G401 (cell line): ENCODE measurements at regions not wholly inside any gene's neighbourhood (a gene's known extent, or its start where the extent isn't known, plus 50 kb on each side); places are given as distances from the start of the nearest gene placed in this dataset.

ENCODE experiments used
- DNase-seq: peaks from one replicate; pipeline ENCODE4 v3.0.0-alpha.2; 2015; ENCODE audit warnings: low spot score
- in situ Hi-C: cut with HindIII; loops from 2 replicates; pipeline ENCODE4 v1.10.0; 2016; ENCODE audit warnings: low sequenced_read_pairs, mixed read lengths

DNA sequence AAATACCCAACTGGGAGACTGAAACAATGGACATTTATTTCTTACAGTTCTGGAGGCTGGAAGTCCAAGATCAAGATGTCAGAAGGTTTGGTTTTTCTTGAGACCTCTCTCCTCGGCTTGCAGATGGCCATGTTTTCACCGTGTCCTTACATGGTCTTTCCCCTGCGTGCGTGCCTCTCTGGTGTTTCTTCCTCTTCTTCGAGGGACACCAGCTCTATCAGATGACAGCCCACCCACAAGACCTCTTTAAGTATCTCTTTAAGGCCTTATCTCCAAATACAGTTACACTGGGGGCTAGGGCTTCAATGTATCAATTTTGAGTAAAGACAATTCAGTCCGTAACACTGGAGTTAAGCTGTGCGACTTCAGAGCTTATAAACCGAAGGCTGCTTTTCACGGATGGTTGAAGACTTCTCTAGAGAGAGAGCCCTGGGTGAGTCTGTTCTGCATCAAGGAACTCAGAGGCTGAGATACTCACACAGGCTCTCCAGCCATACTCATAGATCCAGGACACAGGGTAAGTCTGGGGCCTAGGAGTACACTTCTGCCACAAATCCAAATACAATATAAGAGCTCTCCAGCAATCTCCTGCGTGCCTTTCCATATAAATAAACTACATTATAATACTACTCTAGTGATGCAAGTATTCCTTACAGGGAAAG is 339.9 kb upstream of the PKDCC start:
- DNase-seq, result no peak
- in situ Hi-C loops, result no loop called here

DNA sequence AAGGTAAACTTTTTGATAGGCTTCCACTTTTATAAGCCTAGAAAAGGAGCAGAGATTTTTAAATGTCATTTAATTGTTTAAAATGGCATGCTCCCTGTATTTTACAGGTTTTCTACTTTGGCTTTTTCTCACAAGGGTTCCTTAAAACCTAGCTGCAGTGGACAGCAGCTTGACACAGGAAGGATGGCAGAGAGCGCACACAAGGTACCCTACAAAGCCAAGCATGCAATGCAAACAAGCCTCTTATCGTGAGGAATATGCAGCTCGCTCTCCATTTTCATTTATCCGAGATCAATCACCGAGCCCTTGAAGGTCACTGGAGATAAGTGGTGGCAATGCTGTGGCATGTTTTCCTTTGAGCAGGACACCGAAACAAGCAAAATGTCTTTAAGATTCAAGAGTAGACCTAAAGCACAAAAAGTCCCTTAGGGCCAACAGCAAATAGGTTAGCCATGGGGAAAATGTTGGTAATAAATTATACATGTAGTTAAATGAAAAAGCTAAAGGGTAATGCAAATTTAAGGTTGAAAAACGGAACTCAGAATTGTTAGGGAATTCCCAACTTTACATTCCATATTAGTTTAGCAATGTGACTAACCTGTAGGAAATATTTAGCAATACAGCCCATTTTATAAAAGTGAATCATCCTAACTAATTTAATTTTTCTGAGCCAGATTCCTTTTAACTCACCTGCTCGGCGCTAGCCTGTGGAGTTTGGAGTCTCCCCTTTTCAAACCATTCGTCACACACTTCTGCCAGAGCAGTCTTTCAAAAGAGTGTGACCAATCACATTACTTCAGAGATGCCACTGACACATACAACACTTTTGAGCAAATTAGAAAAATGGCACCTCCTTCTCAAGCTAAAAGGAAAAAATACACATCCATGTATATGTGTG is 337.9 kb upstream of the PKDCC start:
- in situ Hi-C loops, result no loop called here
- DNase-seq, result no peak

DNA sequence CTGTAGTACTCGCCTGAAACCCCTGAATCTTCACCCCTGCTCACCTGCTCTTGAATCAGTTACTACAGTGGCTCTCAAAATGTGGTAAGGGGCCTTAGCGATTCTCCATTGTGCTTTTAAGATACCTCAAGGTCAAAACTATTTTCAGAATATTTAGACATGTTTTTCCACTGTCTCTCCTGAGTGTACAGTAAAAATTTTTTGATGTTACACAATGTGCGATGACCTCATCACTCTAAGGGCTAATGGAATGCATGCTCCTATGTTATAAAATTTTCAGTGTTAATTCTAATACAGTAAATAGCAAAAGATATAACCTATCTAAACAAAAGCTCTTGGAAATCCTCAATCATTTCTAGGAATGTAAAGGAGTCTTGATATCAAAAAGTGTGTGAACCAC is 336.9 kb upstream of the PKDCC start:
- in situ Hi-C loops, result no loop called here
- DNase-seq, result no peak

DNA sequence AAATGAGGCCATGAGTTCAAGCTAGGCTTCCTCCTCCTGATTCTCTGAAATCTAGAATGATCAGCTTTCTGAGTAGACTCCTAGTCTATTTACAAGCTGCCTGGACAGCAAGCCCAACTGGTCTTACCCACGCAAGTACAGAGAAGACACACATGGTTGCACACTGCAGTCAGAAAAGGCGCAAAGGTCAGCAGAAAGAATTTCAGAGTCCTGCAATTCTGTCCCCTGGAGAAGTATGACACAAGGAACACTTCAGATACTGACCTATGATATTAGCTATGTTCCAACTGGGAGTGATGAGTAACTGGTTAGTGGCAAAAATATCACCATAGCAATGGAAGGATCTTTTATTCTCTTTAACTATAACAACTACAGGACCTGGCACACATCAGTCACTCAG is 336.1 kb upstream of the PKDCC start:
- in situ Hi-C loops, result no loop called here
- no peak for DNase-seq

DNA sequence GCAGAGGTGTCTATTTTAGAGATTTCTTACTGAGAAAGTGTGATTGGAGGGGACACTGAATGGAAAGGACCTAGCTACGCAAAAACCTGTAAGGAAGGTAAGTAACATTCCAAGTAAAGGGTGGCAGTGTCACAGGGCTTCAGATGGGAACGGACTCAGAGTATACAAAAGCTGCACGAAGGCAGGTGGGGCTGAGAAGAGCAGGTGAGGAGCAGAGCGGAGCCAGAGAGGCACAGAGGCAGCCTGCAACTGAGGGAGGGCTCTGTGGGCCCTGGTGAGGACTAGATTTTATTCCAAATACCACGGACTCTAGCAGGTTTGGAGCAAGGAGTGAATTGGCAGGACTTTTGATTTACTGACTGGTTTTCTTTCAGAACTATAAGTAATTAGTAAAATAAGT is 331.3 kb upstream of the PKDCC start:
- in situ Hi-C loops, result no loop called here
- DNase-seq, result no peak

DNA sequence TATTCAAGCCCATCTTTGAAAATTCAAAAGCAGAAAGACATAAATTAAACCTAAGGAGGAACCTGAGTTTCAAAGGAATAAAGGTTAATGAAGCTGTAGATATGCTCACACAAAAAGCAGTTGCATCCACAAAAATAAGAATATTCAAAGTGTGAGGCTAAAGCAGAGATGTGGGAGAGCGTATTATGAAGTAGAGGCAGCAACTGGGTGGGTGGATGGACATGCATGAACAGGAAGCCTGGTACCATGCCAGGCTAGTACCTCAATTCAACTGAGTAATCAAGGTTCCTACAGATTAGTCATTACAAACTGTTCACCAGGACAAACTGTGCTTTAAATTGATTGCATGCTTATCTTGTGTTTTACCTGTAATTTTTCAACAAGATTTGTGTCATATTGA is 330.0 kb upstream of the PKDCC start:
- no peak for DNase-seq
- in situ Hi-C loops, result no loop called here

- no peak for DNase-seq
- in situ Hi-C loops, result no loop called here
Observed at GRCh38 chr2:41718705-41719104, 329.1 kb upstream of the PKDCC start.

- DNase-seq, result no peak
- in situ Hi-C loops, result no loop called here
Observed at GRCh38 chr2:41719756-41720155, 328.1 kb upstream of the PKDCC start.

DNA sequence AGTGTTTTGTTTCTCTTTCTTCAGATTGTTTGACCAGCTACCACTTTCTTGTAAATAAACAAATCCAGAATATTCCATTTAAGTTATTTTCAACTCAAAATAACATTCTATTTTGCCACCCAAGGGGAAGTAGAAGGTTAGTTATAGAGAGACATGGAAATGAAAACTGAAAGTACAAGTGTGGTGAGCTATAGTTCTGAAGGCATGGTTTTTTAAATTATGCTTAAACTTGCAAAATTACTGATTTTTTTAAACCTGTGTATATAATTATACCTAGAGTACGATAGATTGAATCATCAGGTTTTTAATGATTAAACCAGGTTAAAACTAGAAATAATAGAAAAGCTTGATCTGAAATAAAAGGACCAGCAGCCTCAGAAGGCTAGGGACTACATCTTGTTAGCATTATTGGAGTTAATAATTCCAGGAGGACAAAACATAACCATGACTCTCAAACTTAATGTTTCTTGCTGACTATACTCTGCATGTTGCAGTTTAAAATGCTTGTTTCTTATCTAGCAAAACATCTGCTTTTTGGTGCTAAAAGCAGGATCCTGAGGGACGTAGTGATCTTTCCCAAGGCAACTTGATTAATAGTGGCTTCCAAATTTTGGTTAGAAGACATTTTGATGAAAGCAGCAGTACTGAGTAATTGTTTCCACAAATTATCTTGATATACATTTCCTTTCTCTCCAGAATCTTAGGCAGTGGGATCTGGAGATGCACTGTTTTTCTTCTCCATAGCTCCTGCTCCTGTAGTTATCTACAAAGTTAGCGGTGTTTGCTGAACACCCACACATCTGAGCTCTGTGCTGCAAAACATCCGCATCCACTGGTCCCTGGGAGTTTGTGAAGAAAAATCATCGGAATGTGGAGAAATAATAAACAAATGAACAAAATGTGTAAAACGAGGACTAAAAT is 327.2 kb upstream of the PKDCC start:
- DNase-seq, result no peak
- in situ Hi-C loops, result no loop called here

- no peak for DNase-seq
- in situ Hi-C loops, result no loop called here
Observed at GRCh38 chr2:41722668-41723369, 325.0 kb upstream of the PKDCC start.

DNA sequence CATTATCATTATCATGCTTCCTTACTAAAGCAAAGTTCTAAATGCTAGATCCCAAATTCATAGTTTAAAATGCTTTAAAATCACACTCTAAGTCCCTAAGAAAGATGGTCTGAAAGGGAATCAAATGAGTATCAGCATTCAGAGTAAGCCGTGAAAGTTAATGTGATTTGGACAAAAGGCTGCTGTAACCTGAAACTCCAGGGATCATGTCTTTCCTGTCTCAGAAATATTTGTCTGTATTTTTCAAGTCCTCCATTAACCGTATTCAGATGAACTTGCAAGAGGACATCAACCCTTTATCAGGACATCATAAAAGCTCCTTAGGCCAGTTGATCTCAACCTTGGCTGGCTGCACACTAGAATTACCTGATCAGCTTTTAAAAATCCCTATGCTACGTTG is 324.3 kb upstream of the PKDCC start:
- in situ Hi-C loops, result no loop called here
- no peak for DNase-seq

- DNase-seq, result no peak
- in situ Hi-C loops, result no loop called here
Observed at GRCh38 chr2:41724465-41724864, 323.4 kb upstream of the PKDCC start.

DNA sequence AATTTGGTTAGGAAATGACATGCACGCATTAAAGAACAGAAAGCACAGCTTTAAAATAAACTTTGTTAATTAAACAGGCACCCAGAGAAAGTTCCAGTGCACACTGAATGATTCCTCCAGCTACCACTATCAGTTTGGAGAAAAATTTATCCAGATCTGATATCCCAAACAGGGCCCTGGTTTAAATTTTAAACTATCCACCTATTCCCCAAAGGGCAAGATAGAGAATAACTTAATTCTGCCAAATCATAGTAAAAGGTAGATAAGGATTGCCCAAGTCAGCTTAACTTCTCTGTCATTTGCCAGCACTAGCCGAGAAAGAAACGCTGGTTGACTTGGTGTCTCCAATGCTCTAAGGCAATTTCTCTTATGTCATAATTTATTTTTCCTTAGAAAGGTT is 321.9 kb upstream of the PKDCC start:
- DNase-seq, result no peak
- in situ Hi-C loops, result no loop called here

DNA sequence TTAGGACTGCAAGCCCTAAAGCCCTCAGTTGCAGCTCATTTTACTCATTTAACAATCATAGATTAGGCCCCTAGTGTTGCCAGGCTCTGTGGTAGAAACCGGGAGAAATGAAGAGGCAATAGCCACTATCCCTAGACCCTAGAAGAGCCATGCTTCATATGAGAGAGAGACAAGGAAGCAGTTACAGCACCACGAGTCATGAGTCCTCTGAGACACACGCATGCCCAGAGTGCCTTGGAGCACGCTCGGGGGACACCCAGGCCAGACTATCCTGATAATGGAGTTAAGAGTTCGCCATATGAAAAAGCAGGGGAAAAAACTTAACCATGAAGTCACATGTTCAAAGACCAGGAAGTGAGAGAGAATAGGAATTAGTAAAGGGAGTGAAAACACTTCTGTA is 321.5 kb upstream of the PKDCC start:
- in situ Hi-C loops, result no loop called here
- DNase-seq, result no peak

DNA sequence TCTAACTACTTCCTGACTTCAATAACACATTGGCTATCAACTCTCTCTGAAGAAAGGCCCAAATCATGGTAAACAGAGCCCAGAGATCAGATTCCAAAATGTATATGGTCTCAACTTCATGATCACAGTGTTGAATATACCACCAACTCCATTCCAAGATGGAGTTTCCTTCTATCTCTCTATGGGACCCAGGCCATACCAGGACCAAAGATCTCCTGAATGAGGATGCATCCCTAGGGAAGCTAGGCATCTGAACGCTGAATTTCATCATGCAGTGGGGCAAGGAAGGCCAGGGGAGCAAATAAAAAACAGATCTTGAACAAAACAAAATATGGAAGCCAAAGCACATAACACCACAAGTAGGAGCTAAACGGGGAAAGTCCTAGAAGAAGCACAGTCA is 320.7 kb upstream of the PKDCC start:
- in situ Hi-C loops, result no loop called here
- DNase-seq, result no peak

- no peak for DNase-seq
Observed at GRCh38 chr2:41727711-41728110, 320.1 kb upstream of the PKDCC start.

DNA sequence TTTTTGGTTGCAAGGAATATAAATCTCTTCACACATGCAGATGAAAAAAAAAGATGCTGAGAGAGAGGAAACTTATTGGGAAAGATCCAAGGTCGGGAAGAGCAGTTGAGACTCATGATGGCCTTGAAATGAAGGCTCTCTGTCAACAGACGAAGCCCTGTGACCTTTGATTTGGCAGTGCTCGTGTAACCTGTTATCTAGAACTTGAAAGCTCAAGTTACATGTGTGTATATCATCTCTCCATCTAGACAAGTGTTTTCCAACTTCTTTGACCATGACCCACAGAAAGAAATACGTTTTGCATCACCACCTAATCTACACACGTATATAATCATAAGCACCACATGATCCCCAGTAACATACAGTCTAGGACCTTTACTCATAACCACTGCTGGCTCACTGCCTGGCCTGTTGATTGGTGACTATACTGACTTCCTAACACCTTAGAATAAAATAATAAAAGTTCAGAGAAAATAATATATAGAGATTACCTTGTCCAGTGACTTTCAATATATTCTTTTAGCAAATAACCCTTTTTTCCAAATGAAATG is 319.0 kb upstream of the PKDCC start:
- no peak for DNase-seq
- in situ Hi-C loops, result no loop called here

More at GRCh38 chr2:41727711-41728110, 320.1 kb upstream of the PKDCC start:
- in situ Hi-C loops, result no loop called here

GRCh38 chr2:41729800-41730364 is 317.9 kb upstream of the PKDCC start:
- in situ Hi-C loops, result no loop called here
- DNase-seq, result no peak

DNA sequence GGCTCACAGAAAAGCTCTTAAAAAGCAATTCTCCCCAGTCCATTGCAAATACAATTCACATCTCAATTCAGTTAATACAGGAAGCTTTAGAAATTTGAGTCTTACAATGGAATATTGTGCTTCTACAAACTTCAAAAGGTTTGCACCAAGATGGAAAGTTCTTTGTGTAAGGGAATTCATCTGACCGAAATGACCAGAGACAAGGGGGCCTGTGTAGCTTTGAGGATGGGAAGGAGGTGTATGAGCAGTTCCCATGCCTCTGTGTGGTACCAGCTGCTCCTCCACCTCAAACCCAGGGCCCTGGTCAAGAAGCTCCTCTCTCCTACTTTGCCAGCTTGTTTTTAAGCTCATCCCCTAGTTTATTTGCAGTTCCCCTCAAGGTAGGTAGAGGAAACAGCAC is 312.8 kb upstream of the PKDCC start:
- no peak for DNase-seq
- in situ Hi-C loops, result no loop called here
